Esophagus muscularis mucosa (tissue), 3 donors: ENCODE measurements at regions not wholly inside any gene's neighbourhood (a gene's known extent, or its start where the extent isn't known, plus 50 kb on each side); places are given as distances from the start of the nearest gene placed in this dataset.

Experiments
- CTCF ChIP-seq, 3 experiments: fragments of 200-600 bp in 2 of 3; fragments of 450-650 bp in 1 of 3; sonication (generic) in 2 of 3; IDR thresholded peaks; one replicate each; pipeline ENCODE4 v1.5.1; 2017 to 2019; ENCODE audit warnings: antibody characterized with exemption in 3 of 3, mild to moderate bottlenecking in 2 of 3, moderate library complexity in 1 of 3
- POLR2AphosphoS5 ChIP-seq, 2 donors: sonication (generic); formaldehyde crosslinking; IDR thresholded peaks; one replicate each; pipeline ENCODE4 v1.6.1; 2017; ENCODE audit warnings: antibody characterized with exemption in 2 of 2

GRCh38 chr3:61333192-61333961 is 82.1 kb upstream of the FHIT start:
- no peak for TF ChIP-seq CTCF (IDR thresholded peaks at IDR 0.05)
- TF ChIP-seq POLR2AphosphoS5 (IDR thresholded peaks at IDR 0.05): no peak
